Kidney epithelial cell (primary cell): ENCODE measurements at regions not wholly inside any gene's neighbourhood (a gene's known extent, or its start where the extent isn't known, plus 50 kb on each side); places are given as distances from the start of the nearest gene placed in this dataset.

ENCODE experiments used
- DNase-seq: peaks from one replicate; pipeline ENCODE4 v3.0.0-alpha.2; 2010; ENCODE audit warnings: low read depth
- H3K27me3 ChIP-seq: 2 replicates; pipeline ENCODE4 v1.6.0; 2011; ENCODE audit warnings: low read length; ENCODE audit not compliant: control insufficient read depth, insufficient read depth
- H3K36me3 ChIP-seq: 2 replicates; pipeline ENCODE4 v1.5.1; 2011; ENCODE audit warnings: low read length; ENCODE audit not compliant: control insufficient read depth, insufficient read depth
- H3K4me3 ChIP-seq: 2 replicates; pipeline ENCODE4 v1.5.1; 2011; ENCODE audit warnings: low read depth, mild to moderate bottlenecking, control low read depth, low read length
- CTCF ChIP-seq: IDR thresholded peaks from 2 replicates; pipeline ENCODE4 v1.5.1; 2011; ENCODE audit warnings: mild to moderate bottlenecking, moderate library complexity, low read length, control low read depth, inconsistent platforms; ENCODE audit not compliant: insufficient read depth, poor library complexity, severe bottlenecking

GRCh38 chr2:196336715-196337114, 165.3 kb upstream of the STK17B start:
- no peak for TF ChIP-seq CTCF
- Histone ChIP-seq H3K36me3 (no peaks in the 10 kb centered on the region), H3K27me3 (no peaks in the 10 kb centered on the region), H3K4me3 (no peak overlapping the region)
- DNase-seq, result no peak

GRCh38 chr2:196337208-196337953, 166.0 kb upstream of the STK17B start:
- no peak overlapping the region for H3K4me3 ChIP-seq
- no peaks in the 10 kb centered on the region for H3K27me3 ChIP-seq
- TF ChIP-seq CTCF, result peak; percentile 51
- DNase-seq, result no peak
- H3K36me3 ChIP-seq, result no peaks in the 10 kb centered on the region

GRCh38 chr2:196338440-196338839, 167.1 kb upstream of the STK17B start:
- no peak for DNase-seq
- Histone ChIP-seq H3K4me3 (no peak overlapping the region), H3K27me3 (no peaks in the 10 kb centered on the region), H3K36me3 (no peaks in the 10 kb centered on the region)
- TF ChIP-seq CTCF, result no peak

- DNase-seq, result no peak
- H3K4me3 ChIP-seq, result no peak overlapping the region
- H3K36me3 ChIP-seq, result no peaks in the 10 kb centered on the region
- TF ChIP-seq CTCF, result no peak
- no peaks in the 10 kb centered on the region for H3K27me3 ChIP-seq
Measured at GRCh38 chr2:196341277-196341841, 170.0 kb upstream of the STK17B start.

GRCh38 chr2:196344397-196344796, 173.0 kb upstream of the STK17B start:
- no peaks in the 10 kb centered on the region for H3K36me3 ChIP-seq
- TF ChIP-seq CTCF, result no peak
- DNase-seq, result no peak
- H3K4me3 ChIP-seq, result no peak overlapping the region
- no peaks in the 10 kb centered on the region for H3K27me3 ChIP-seq

- Histone ChIP-seq H3K4me3 (no peak overlapping the region), H3K36me3 (no peaks in the 10 kb centered on the region), H3K27me3 (no peaks in the 10 kb centered on the region)
- no peak for TF ChIP-seq CTCF
- DNase-seq, result no peak
Measured at GRCh38 chr2:196353717-196354116, 182.3 kb upstream of the STK17B start.
